SK-N-SH treated with all-trans-retinoic acid at 6 μM for 48 hours (cell line): ENCODE measurements at regions not wholly inside any gene's neighbourhood (a gene's known extent, or its start where the extent isn't known, plus 50 kb on each side); places are given as distances from the start of the nearest gene placed in this dataset.

Experiments used
- CSDC2 ChIP-seq: fragments of 250-450 bp; sonication (Bioruptor Pico); IDR thresholded peaks from 2 replicates; pipeline ENCODE4 v1.5.0; 2020; ENCODE audit warnings: mild to moderate bottlenecking, moderate library complexity
- PATZ1 ChIP-seq: fragments of 250-450 bp; sonication (Bioruptor Pico); IDR thresholded peaks from 2 replicates; pipeline ENCODE4 v1.8.0; 2020; ENCODE audit warnings: mild to moderate bottlenecking, moderate library complexity, borderline replicate concordance
- RARB ChIP-seq: fragments of 250-450 bp; sonication (Bioruptor Pico); IDR thresholded peaks from 2 replicates; pipeline ENCODE4 v1.8.0; 2021; ENCODE audit warnings: mild to moderate bottlenecking, moderate library complexity
- TCF4 ChIP-seq: fragments of 250-450 bp; sonication (Bioruptor Pico); IDR thresholded peaks from 2 replicates; pipeline ENCODE4 v1.8.0; 2021; ENCODE audit warnings: mild to moderate bottlenecking, moderate library complexity, borderline replicate concordance
- TOX ChIP-seq: fragments of 250-450 bp; sonication (Bioruptor Pico); IDR thresholded peaks from 2 replicates; pipeline ENCODE4 v1.8.0; 2021; ENCODE audit warnings: mild to moderate bottlenecking, moderate library complexity, borderline replicate concordance
- TF ChIP-seq, protein P1 (sequence below): fragments of 250-450 bp; sonication (Bioruptor Pico); IDR thresholded peaks from 2 replicates; pipeline ENCODE4 v1.5.1; 2020; ENCODE audit warnings: low read depth, mild to moderate bottlenecking, moderate library complexity

GRCh38 chr3:110984456-110985250 is 87.0 kb upstream of the NECTIN3 start:
- TF ChIP-seq TCF4 (CRISPR knock-in tag) (no peak), RARB (CRISPR knock-in tag) (no peak), CSDC2 (CRISPR knock-in tag) (no peak), TOX (CRISPR knock-in tag) (no peak), PATZ1 (CRISPR knock-in tag) (no peak)
- TF ChIP-seq, protein P1, sequence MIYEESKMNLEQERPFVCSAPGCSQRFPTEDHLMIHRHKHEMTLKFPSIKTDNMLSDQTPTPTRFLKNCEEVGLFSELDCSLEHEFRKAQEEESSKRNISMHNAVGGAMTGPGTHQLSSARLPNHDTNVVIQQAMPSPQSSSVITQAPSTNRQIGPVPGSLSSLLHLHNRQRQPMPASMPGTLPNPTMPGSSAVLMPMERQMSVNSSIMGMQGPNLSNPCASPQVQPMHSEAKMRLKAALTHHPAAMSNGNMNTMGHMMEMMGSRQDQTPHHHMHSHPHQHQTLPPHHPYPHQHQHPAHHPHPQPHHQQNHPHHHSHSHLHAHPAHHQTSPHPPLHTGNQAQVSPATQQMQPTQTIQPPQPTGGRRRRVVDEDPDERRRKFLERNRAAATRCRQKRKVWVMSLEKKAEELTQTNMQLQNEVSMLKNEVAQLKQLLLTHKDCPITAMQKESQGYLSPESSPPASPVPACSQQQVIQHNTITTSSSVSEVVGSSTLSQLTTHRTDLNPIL = no peak
